ENCODE measurements at regions not wholly inside any gene's neighbourhood (a gene's known extent, or its start where the extent isn't known, plus 50 kb on each side); places are given as distances from the start of the nearest gene placed in this dataset.

DNA sequence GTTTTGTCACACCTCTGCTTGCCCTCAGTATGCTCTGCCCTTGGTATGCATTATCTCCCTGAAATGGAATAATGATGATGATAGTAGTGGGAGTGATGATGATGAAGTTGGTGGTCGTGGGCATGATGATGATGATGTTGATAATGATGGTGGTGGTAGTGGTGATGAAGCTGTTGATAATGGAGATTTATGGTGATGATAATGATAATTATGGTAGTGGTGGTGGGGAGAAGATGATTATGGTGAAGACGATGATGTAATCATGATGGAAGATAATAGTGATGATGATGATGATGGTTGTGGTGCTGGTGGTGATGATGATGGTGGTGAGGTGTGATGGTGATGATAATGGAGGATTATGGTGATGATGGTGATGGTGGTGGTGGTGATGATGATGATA is 390.1 kb upstream of the EEF2KMT start:
- ATAC-seq, result no peak
- DNase-seq (ENCODE audit: missing footprints), result no peak
- intact Hi-C loops (cut with DNase I), result no loop called here

DNA sequence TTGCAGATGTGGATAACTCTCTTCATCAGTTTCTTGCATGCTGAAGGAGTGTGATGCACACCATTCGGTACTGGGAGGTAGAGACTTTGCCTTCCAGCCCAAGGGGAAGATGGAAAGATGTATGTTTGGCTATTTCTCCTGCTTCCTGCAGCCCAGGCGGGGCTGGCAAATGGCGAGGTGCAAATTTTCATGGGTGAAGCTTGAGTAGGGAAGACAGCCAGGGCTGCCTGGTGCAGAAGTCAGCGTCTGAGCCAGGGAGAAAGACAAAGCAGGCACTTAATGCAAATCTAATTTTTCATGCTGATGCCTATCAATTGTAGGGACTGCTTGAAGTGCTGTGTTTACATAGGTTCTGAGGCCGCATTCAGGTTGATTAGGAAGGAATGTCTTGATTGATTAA is 384.7 kb upstream of the EEF2KMT start:
- DNase-seq (ENCODE audit: missing footprints) (no peak), ATAC-seq (no peak)
- intact Hi-C loops (cut with DNase I), result no loop called here

DNA sequence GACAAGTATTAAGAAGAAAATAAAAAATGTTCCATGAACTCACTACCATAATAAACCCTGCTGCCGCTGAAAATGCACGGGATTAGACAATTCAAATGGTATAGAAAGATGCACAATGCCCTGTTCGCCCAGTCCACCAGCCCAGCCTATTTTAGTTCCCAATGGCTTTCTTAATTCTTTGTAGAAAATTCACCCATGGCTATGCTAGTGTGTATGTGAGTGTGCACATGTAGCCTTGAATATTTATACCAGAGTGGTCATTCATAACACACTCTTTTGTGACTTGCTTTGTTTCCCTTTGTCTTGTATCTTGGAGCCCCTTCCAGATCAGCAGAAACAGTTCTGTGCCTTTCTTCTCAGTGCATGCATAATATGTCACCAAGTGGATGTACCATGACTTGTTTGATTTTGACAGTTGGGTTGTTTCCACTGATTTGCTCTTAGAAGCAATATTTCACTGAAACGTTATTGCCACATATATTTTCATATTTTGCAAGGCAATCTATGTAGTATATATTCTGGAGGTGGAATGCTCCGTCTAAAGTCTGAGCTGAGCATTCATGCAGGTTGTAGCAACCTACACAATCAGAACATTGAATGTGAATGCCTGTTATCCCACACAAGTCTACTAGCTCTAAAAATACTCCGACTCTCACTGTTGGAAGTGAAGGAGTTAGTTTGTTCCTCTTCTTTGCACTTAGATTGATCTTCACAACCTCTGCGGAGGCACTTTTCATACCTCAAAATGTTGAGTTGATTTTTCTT is 383.0 kb upstream of the EEF2KMT start:
- no peak for ATAC-seq
- intact Hi-C loops (cut with DNase I), result no loop called here
- no peak for DNase-seq (ENCODE audit: missing footprints)

DNA sequence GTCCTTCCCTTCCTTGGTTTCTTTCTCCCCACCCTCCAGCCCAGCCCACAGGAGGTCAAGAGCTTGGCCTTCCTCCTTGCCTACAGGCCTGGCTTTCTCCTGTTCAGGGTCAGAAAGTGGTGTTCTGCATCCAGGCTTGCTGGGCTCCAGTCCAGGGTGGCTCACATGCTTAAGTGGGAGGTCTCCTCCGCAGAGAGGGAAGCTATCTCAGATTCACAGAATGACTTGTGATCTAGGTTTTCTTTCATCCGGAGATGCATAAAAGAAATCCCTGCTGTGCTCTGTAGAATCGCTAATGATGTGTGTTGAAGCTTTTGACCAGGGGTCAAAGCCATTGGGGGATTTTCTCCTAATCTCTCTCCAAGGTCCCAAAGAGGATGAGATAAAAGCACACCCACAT is 382.3 kb upstream of the EEF2KMT start:
- no peak for ATAC-seq
- intact Hi-C loops (cut with DNase I), result no loop called here
- no peak for DNase-seq (ENCODE audit: missing footprints)

DNA sequence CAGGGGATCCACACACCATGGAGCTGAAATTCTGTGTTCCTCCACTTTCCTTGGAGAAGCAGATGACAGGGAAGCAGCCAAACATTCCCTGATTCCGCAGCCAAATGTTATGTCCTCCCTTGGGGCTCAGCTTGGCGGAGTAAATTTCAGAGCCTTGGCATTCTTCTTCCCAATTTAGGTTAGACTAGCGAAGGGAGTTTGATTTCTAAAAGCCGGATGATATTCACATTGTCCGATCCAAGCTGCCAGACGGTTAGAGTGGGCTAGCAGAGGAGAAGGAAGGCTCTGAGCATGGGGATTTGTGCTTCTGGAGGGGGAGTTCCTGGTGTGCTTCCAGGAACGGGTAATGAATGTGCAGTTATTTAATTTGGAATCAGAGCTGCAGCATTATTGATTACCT is 380.4 kb upstream of the EEF2KMT start:
- intact Hi-C loops (cut with DNase I), result no loop called here
- DNase-seq (ENCODE audit: missing footprints) (no peak), ATAC-seq (no peak)

DNA sequence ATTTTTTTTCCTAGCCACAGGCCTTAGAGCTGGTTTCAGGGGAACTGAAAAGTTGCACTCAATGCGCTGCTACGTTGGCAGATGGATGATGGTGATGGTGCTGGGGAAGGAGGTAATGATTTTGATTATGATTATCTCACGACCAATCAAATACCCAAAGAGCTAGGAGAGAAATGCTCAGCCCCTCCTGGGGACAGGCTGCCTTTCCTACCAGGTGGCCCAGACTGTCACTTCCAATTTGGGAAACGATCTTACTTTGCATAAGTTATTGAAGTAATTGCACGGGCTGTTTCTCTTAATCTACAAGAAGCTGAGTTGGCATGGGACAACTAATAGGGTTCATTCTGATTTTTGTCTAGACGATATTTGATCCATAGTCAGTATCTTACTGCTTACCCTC is 379.7 kb upstream of the EEF2KMT start:
- ATAC-seq (no peak), DNase-seq (ENCODE audit: missing footprints) (no peak)
- intact Hi-C loops (cut with DNase I), result no loop called here

DNA sequence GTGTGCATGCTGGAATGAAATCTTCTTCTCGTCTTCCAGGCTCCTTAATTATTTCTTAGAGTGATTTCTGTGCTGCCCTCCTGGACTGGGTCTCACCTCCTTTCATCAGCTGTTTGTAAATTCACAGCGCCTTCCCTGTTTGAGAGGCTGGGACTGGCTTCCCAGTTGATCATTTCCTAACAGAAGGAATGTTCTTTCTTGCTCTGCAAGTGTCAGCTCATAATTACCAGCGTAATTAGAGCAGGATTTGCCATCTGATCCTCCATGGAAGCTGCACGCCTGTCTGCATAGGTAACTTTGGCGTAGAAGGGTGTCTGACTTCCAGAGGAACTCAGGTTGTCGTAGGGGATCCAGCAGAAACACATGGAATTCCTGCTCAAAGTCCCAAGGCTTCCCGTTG is 375.0 kb upstream of the EEF2KMT start:
- no peak for ATAC-seq
- DNase-seq (ENCODE audit: missing footprints), result no peak
- intact Hi-C loops (cut with DNase I), result no loop called here

DNA sequence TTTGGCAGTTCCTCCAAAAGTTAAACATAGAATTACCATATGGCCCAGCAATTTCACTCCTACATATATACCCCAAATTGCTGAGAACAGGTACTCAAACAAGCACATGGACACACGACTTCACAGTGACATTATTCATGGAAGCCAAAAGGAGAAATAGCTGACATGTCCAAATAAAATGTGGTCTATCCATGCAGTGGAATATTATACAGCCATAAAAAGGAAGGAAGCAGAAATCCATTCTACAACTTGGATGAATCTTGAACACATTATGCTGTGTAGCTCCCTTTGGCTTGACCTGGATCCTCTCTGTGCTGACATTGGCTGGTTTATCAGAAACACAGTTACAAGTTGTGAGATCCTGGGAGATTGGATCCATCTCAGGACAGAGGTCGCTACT is 370.9 kb upstream of the EEF2KMT start:
- intact Hi-C loops (cut with DNase I), result no loop called here
- ATAC-seq (no peak), DNase-seq (ENCODE audit: missing footprints) (no peak)

DNA sequence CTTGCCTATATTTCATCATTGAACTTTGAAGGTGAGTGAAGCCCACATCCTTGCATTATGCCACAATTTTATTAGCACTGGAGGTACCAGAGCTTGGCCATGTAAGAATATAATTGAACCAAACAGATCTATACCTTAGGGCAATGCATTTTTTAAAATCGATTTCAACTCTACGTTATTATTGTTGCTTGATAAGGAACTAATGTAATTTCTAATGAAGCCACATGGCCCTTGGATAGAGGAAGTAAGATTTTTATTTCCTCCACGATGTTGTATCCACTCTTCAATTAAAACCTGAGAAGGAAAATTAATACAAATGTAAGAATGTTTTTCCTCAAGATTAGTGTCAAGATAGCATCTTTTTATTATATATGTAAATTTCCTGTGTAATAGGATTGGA is 370.0 kb upstream of the EEF2KMT start:
- ATAC-seq (no peak), DNase-seq (ENCODE audit: missing footprints) (no peak)
- intact Hi-C loops (cut with DNase I), result no loop called here

DNA sequence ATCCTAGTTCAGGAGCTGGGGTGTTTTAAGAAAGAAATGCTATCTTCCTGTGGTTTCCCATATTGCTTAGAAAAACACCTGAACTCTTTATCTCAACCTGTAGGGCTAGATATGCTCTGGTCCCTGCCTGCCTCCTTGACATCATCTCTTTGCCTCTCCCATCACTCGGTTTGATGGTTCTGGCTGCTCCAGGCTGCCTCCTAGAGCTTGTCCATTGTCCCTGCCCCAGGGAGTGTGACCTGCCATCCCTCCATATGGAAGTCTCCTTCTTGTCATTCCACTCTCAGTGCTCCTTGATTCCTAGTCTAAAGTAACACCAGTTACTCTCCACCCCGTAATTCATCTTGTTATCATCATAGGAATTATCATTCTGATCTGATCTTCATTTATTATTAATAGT is 369.0 kb upstream of the EEF2KMT start:
- intact Hi-C loops (cut with DNase I), result no loop called here
- no peak for DNase-seq (ENCODE audit: missing footprints)
- ATAC-seq, result no peak

DNA sequence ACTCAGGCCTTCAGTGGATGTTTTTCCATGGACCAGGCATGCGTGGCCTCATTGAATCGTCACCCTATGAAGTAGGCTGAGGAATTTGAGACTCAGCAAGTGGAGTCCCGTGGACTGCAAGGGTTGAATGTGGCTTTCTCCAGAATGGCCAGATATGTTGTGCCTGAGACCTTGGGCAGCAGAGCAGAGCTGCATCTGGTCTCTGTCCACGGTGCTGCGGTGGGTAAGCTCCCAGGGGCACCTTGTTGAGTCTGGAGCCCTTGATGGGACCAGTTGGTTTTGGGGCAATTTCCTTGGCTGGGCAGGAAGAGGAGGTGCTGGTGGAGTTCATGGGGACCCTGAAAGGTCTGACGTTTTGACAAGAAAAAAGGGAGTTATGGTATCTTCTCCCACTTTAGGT is 368.1 kb upstream of the EEF2KMT start:
- DNase-seq (ENCODE audit: missing footprints) (no peak), ATAC-seq (no peak)
- intact Hi-C loops (cut with DNase I), result no loop called here

DNA sequence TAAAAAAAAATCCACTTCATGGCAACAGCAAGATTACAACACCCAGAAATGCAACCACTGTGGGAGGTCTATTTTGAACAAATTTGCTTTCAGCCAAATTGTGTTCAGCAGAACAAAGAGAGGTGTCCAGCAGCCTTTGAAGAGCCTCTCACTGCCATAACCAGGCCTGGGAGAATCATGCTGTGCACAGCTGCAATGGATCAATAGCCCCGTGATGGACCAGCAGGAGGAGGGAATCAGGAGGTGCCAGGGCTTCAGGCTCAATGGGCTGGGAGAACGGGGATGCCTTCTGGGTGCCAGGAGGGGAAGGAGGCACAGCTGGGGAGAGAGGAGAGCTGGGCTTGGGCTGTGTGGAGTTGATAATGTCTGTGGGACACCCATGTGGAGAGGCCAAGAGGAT is 366.2 kb upstream of the EEF2KMT start:
- DNase-seq (ENCODE audit: missing footprints), result no peak
- no peak for ATAC-seq
- intact Hi-C loops (cut with DNase I), result no loop called here

DNA sequence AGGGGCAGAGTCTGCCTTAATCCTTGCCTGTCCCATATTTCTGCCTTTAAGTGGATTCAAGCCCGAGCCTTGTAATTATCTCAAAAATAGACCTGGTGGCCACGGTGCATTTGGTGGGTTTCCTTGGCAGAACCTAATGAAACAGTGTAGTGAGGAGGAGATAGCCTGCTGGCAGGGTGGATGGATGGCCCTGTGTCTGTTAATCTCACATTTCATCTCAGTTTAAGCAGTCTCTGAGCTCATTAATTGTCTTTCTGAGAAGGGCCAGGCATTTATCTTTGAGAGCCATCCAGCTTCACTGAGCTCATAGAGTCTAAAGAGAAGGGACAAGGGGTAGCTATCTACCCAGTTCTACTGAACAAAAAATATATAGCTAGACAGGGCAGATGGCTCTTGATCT is 364.0 kb upstream of the EEF2KMT start:
- intact Hi-C loops (cut with DNase I), result no loop called here
- ATAC-seq, result no peak
- DNase-seq (ENCODE audit: missing footprints), result no peak

DNA sequence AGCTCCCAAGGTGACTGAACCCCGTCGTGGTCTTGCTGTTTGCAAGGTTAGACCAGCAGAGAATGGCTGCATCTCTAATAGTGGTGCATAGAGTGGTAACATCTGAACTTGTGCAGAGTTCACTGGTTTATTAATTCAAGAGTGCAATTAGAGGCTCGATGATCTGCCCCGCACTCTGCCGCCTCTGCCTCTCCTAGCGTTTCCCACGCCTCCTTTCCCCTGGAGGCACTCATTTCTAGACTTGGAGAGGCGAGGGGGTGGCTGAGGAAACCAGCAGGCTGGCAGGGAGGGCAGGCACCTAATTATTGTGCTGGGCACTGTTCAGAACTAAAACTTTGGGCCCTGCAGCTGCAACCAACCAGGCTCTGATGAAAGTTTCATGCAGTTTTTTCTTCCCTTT is 363.5 kb upstream of the EEF2KMT start:
- ATAC-seq (no peak), DNase-seq (ENCODE audit: missing footprints) (no peak)
- intact Hi-C loops (cut with DNase I), result no loop called here

DNA sequence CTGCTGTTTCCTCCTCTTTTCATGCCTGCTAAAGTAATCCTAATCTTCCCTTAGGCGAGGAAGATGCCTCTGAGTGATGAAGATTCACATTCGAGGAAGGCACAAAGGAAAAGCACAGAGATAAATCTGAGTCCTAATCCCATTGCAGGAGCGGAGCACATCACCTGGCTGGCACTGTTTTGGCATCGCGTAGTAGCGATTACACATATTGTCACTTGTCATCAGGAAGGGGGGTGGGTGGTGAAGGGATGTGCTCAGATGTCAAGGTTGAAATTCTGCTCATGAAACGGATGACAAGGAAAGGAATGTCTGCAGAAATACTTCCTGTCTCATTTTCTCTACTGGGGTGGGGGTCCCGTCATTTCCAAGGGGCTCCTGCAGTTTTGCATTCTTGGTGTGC is 363.1 kb upstream of the EEF2KMT start:
- ATAC-seq (no peak), DNase-seq (ENCODE audit: missing footprints) (no peak)
- intact Hi-C loops (cut with DNase I), result no loop called here

DNA sequence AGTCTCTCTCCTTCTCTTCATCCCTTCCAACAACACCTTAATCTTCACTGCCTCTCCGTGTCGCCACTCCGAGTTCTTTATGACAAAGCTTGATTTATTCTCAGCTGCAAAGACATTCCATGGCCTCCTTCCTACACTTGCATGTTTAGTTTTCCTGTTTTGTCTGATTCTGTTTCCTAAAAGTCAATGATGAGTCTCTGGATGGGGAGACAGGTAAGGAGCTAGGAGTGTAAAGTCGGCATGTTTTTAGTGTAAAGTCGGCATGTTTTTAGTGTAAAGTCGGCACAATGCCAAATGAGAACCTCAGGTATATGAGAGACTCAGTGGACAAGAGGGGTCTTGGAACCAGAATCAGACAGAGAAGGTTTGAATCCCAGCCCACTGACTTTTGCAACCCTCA is 362.3 kb upstream of the EEF2KMT start:
- intact Hi-C loops (cut with DNase I), result no loop called here
- ATAC-seq, result no peak
- no peak for DNase-seq (ENCODE audit: missing footprints)

DNA sequence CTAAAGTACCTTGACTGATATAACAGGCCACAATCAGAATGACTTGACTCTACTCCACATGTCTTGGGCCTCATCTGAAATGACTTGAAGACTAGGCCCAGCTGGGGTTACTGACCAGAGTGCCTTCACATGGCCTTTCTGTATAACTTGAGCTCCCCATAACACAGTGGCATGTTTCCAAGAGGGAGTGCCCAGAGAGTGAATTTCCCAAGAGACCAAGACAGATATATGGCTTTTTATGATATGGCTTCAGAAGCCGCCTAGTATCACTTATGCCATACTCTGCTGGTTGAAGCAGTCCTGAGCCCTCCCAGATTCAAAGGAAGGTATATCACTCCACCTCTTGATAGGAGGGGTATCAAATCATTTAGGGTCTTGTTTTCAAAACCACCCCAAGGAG is 357.5 kb upstream of the EEF2KMT start:
- DNase-seq (ENCODE audit: missing footprints), result no peak
- no peak for ATAC-seq
- intact Hi-C loops (cut with DNase I), result no loop called here

DNA sequence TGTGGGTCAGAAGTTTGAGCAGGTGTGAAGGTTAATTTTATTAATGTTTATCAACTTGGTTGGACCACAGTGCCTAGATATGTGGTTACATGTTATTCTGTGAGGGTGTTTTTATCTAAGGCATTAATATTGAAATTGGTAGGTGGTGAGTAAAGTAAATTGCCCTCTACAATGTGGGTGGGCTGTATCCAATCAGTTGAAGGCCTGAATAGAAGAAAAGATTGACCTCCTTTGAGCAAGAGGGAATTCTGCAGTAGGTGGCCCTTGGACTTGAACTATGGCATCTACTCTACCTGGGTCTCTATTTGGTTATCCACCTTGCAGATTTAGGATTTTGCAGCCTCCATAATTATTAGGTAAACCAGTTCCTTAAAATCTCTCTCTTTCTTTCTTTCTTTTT is 356.8 kb upstream of the EEF2KMT start:
- DNase-seq (ENCODE audit: missing footprints) (no peak), ATAC-seq (no peak)
- intact Hi-C loops (cut with DNase I), result no loop called here

DNA sequence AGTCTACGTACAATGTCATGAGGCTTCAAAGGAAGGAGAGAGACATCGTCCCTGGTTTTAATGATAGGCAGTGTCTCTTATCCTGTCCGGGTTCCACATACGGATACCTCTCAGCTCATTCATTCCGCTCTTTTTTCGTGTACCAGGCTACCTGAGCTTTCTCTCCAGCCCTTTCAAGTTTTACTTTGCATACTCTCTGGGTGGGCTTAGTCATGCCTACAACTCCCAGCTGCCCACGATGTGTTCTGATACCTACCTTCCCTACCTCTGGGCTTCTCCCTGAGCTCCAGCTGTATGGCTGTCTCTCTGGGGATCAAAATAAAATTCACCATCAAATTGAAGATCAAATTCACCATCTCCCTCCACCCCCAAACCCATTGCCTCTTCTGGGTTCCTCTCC is 354.0 kb upstream of the EEF2KMT start:
- intact Hi-C loops (cut with DNase I), result no loop called here
- ATAC-seq (no peak), DNase-seq (ENCODE audit: missing footprints) (no peak)

DNA sequence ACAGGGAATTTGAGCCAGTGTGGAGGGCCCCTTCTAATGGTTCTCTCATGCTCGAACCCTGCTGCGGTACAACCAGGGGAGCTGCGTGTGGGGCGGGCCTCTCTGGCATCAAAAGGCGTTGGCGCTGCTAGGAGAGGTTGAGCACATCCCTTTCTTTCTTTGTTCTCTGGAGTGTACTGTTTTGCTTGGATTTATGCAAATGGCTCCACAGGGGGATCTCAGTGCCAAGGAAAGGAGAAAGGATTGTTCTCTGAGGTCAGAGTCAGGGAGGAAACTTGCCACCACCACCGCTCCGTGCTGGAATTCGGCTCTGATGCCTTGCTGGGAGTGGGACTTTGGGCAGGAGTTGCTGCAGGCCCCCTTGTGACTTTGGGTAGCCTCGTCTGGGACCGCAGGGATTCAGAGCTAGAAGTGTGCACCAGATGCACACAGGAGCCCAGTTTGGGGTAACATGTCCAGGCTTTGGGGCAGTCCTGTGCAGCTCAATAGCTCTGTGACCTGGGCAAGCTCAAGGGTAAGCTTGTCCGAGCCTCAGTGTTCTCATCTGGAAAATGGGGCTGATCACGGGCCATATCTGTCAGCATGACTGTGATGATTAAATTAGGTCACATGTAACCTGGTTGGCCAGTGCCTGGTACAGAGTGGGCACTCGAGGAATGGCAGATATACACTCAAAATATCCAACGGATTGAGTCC is 353.0 kb upstream of the EEF2KMT start:
- ATAC-seq (no peak), DNase-seq (ENCODE audit: missing footprints) (no peak)
- intact Hi-C loops (cut with DNase I), result no loop called here

DNA sequence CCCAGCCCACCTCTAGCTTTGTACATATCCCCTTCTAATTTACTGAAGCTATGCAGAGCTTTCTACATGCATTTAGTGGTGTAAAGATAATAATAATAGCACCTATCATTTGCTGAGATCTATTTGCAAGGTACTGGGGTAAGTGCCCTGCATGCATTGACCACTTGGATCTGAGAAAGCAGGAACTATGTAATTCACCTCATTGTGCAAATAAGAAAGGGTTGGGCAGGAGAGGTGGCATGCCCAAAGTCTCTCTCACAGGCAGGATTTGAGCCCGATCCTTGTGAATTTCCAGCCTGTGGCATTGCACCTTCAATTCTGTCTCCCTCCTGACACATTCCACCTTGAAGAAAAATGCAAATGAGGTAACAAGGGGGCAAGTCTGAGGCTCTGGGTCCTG is 352.3 kb upstream of the EEF2KMT start:
- no peak for ATAC-seq
- no peak for DNase-seq (ENCODE audit: missing footprints)
- intact Hi-C loops (cut with DNase I), result no loop called here
